ENCODE measurements at regions not wholly inside any gene's neighbourhood (a gene's known extent, or its start where the extent isn't known, plus 50 kb on each side); places are given as distances from the start of the nearest gene placed in this dataset.

- TF ChIP-seq POLR2A (IDR thresholded peaks at IDR 0.05) = no peak
- TF ChIP-seq CTCF (IDR thresholded peaks at IDR 0.05) = no peak
Observed at GRCh38 chr13:54091884-54092283, 1063.3 kb downstream of the OLFM4 start.

All from thyroid gland (tissue), 4 donors.